H9 (cell line): ENCODE measurements at regions not wholly inside any gene's neighbourhood (a gene's known extent, or its start where the extent isn't known, plus 50 kb on each side); places are given as distances from the start of the nearest gene placed in this dataset.

Source experiments
- DNase-seq: peaks from one replicate; pipeline ENCODE4 v3.0.0-alpha.2; 2017
- H2AFZ ChIP-seq: one replicate; pipeline ENCODE4 v1.6.1; 2013; ENCODE audit warnings: mild to moderate bottlenecking, low read length, control low read depth, moderate library complexity
- H2AK5ac ChIP-seq: 2 replicates; pipeline ENCODE4 v1.6.1; 2013; ENCODE audit warnings: low read length, control low read depth, mixed read lengths; ENCODE audit not compliant: insufficient read length
- H2BK120ac ChIP-seq: one replicate; pipeline ENCODE4 v1.6.1; 2013; ENCODE audit warnings: low read depth, mild to moderate bottlenecking, low read length, control low read depth, inconsistent platforms; ENCODE audit not compliant: poor library complexity, severe bottlenecking
- H2BK12ac ChIP-seq: 2 replicates; pipeline ENCODE4 v1.6.1; 2013; ENCODE audit warnings: low read length, control low read depth, mixed read lengths, low read depth; ENCODE audit not compliant: insufficient read length
- H2BK15ac ChIP-seq: 2 replicates; pipeline ENCODE4 v1.6.1; 2013; ENCODE audit warnings: low read depth, low read length, control low read depth
- H2BK20ac ChIP-seq: one replicate; pipeline ENCODE4 v1.6.1; 2013; ENCODE audit warnings: low read depth, mild to moderate bottlenecking, low read length, control low read depth, inconsistent platforms; ENCODE audit not compliant: poor library complexity, severe bottlenecking
- H2BK5ac ChIP-seq: 2 replicates; pipeline ENCODE4 v1.6.1; 2013; ENCODE audit warnings: low read length, control low read depth, mixed read lengths; ENCODE audit not compliant: insufficient read length
- H3K14ac ChIP-seq: 2 replicates; pipeline ENCODE4 v1.6.1; 2013; ENCODE audit warnings: low read length, control low read depth; ENCODE audit not compliant: insufficient read depth
- H3K18ac ChIP-seq: 2 replicates; pipeline ENCODE4 v1.6.1; 2013; ENCODE audit warnings: low read depth, mild to moderate bottlenecking, mixed read lengths, low read length, control low read depth; ENCODE audit not compliant: insufficient read length
- H3K23ac ChIP-seq: 2 replicates; pipeline ENCODE4 v1.6.1; 2013; ENCODE audit warnings: low read length, control low read depth, mixed read lengths, low read depth; ENCODE audit not compliant: insufficient read length
- H3K23me2 ChIP-seq: 2 replicates; pipeline ENCODE4 v1.6.1; 2013; ENCODE audit warnings: low read depth, mild to moderate bottlenecking, mixed read lengths, low read length, control low read depth; ENCODE audit not compliant: insufficient read length, poor library complexity, severe bottlenecking
- H3K27ac ChIP-seq: 2 replicates; pipeline ENCODE4 v1.5.1; 2013; ENCODE audit warnings: low read length, control low read depth, mixed read lengths, low read depth; ENCODE audit not compliant: insufficient read length
- H3K27me3 ChIP-seq: 2 replicates; pipeline ENCODE4 v1.6.1; 2013; ENCODE audit warnings: low read length, control low read depth, inconsistent platforms; ENCODE audit not compliant: insufficient read depth
- H3K4ac ChIP-seq: 2 replicates; pipeline ENCODE4 v1.6.1; 2013; ENCODE audit warnings: low read depth, mild to moderate bottlenecking, control low read depth, inconsistent platforms, low read length, moderate library complexity
- H3K4me1 ChIP-seq: 2 replicates; pipeline ENCODE4 v1.6.1; 2013; ENCODE audit warnings: low read length, control low read depth, inconsistent platforms; ENCODE audit not compliant: insufficient read depth
- H3K4me2 ChIP-seq: 2 replicates; pipeline ENCODE4 v1.6.1; 2013; ENCODE audit warnings: low read length, control low read depth, mixed read lengths; ENCODE audit not compliant: insufficient read length, insufficient read depth
- H3K56ac ChIP-seq: 2 replicates; pipeline ENCODE4 v1.6.1; 2013; ENCODE audit warnings: low read depth, mild to moderate bottlenecking, mixed read lengths, low read length, control low read depth; ENCODE audit not compliant: insufficient read length
- H3K79me1 ChIP-seq: 2 replicates; pipeline ENCODE4 v1.6.1; 2013; ENCODE audit warnings: low read depth, mild to moderate bottlenecking, moderate library complexity, low read length, control low read depth, inconsistent platforms; ENCODE audit not compliant: insufficient read depth, poor library complexity, severe bottlenecking
- H3K79me2 ChIP-seq: 2 replicates; pipeline ENCODE4 v1.6.1; 2013; ENCODE audit warnings: low read length, control low read depth, inconsistent platforms; ENCODE audit not compliant: insufficient read depth
- H3K9ac ChIP-seq: 2 replicates; pipeline ENCODE4 v1.6.1; 2013; ENCODE audit warnings: low read length, control low read depth, mixed read lengths; ENCODE audit not compliant: insufficient read length; ENCODE audit errors: extremely low read depth
- H3K9me3 ChIP-seq: one replicate; pipeline ENCODE4 v1.6.1; 2013; ENCODE audit warnings: low read depth, low read length, inconsistent platforms; ENCODE audit not compliant: control insufficient read depth
- H3T11ph ChIP-seq: one replicate; pipeline ENCODE4 v1.6.1; 2013; ENCODE audit warnings: mild to moderate bottlenecking, low read length, control low read depth, inconsistent platforms
- H4K20me1 ChIP-seq: one replicate; pipeline ENCODE4 v1.6.1; 2013; ENCODE audit not compliant: control insufficient read depth, insufficient read length, insufficient read depth
- H4K5ac ChIP-seq: 2 replicates; pipeline ENCODE4 v1.6.1; 2013; ENCODE audit warnings: low read depth, mild to moderate bottlenecking, mixed read lengths, low read length, control low read depth; ENCODE audit not compliant: insufficient read length
- H4K8ac ChIP-seq: replicated peaks from 2 replicates; pipeline ENCODE4 v1.6.1; 2013; ENCODE audit warnings: low read length, control low read depth, mixed read lengths, low read depth; ENCODE audit not compliant: insufficient read length
- H4K91ac ChIP-seq: 2 replicates; pipeline ENCODE4 v1.6.1; 2013; ENCODE audit warnings: low read depth, mild to moderate bottlenecking, moderate library complexity, mixed read lengths, low read length, control low read depth; ENCODE audit not compliant: insufficient read length
- H3K27ac Mint-ChIP-seq, 3 experiments: 2 replicates in 2 of 3; 3 replicates in 1 of 3; pipeline ENCODE4 v1.8.0; 2020 to 2021; ENCODE audit warnings: mixed read lengths in 3 of 3, mild to moderate bottlenecking in 1 of 3, moderate library complexity in 1 of 3
- H3K27me3 Mint-ChIP-seq: 2 replicates; pipeline ENCODE4 v1.8.0; 2021; ENCODE audit warnings: low read depth, mild to moderate bottlenecking, moderate library complexity, mixed read lengths
- H3K36me3 Mint-ChIP-seq, 3 experiments: 2 replicates in 2 of 3; 3 replicates in 1 of 3; pipeline ENCODE4 v1.8.0; 2020 to 2021; ENCODE audit warnings: low read depth in 3 of 3, mixed read lengths in 3 of 3; ENCODE audit not compliant: insufficient read depth in 1 of 3
- H3K4me1 Mint-ChIP-seq, 2 experiments: 2 replicates each; pipeline ENCODE4 v1.8.0; 2020; ENCODE audit warnings: mixed read lengths in 2 of 2
- H3K4me3 Mint-ChIP-seq, 2 experiments: 2 replicates in 1 of 2; 3 replicates in 1 of 2; pipeline ENCODE4 v1.8.0; 2020 to 2021; ENCODE audit warnings: mild to moderate bottlenecking in 2 of 2, mixed read lengths in 2 of 2, moderate library complexity in 1 of 2
- H3K9me3 Mint-ChIP-seq, 2 experiments: 2 replicates in 1 of 2; 3 replicates in 1 of 2; pipeline ENCODE4 v1.8.0; 2020; ENCODE audit warnings: mild to moderate bottlenecking in 2 of 2, mixed read lengths in 2 of 2, moderate library complexity in 1 of 2
- WGBS: extraction: QIAGEN DNeasy Blood & Tissue Kit; methylation state at CpG from one replicate; pipeline ENCODE4 v1.1.7; 2013; ENCODE audit warnings: missing lambda C conversion rate, low lambda C conversion rate, mixed read lengths; ENCODE audit not compliant: insufficient read length; ENCODE audit errors: extremely low coverage; 5-methylcytosine and 5-hydroxymethylcytosine counted together
- TF ChIP-seq, protein P1 (sequence below): fragments of 200-600 bp; sonication (generic); conservative IDR thresholded peaks from 3 replicates; pipeline ENCODE4 v1.8.0; 2021; ENCODE audit warnings: antibody characterized with exemption, mild to moderate bottlenecking

- Histone ChIP-seq H3K79me1 (no peaks in the 10 kb centered on the region), H3K9ac (no peak overlapping the region), H2BK5ac (no peak overlapping the region), H2AK5ac (no peak overlapping the region), H4K5ac (no peak overlapping the region), H3K56ac (no peak overlapping the region), H3K27me3 (no peaks in the 10 kb centered on the region), H4K91ac (no peak overlapping the region), H3K79me2 (no peaks in the 10 kb centered on the region), H4K8ac (no peak overlapping the region), H2AFZ (no peak overlapping the region), H3K4me2 (no peak overlapping the region), H3K9me3 (no peaks in the 10 kb centered on the region), H3K23ac (no peak overlapping the region), H2BK15ac (no peak overlapping the region), H4K20me1 (no peaks in the 10 kb centered on the region), H3K4ac (no peak overlapping the region), H3K4me1 (no peaks in the 10 kb centered on the region), H2BK120ac (no peak overlapping the region), H3K27ac (no peak overlapping the region), H3K18ac (no peak overlapping the region), H3T11ph (no peak overlapping the region), H3K23me2 (no peaks in the 10 kb centered on the region), H3K14ac (no peak overlapping the region), H2BK20ac (no peak overlapping the region), H2BK12ac (no peak overlapping the region)
- no peak for DNase-seq
- peaks cover 3 to 18% of the 10 kb centered on the region in 2 experiments for H3K4me1 Mint-ChIP-seq
- H3K27ac Mint-ChIP-seq, result no peak overlapping the region
- H3K9me3 Mint-ChIP-seq, result peaks cover 0 to 2% of the 10 kb centered on the region in 2 experiments; a peak in 1 of 5 replicates
- H3K36me3 Mint-ChIP-seq, result no peaks in the 10 kb centered on the region; a peak in 1 of 7 replicates
- TF ChIP-seq, protein P1, sequence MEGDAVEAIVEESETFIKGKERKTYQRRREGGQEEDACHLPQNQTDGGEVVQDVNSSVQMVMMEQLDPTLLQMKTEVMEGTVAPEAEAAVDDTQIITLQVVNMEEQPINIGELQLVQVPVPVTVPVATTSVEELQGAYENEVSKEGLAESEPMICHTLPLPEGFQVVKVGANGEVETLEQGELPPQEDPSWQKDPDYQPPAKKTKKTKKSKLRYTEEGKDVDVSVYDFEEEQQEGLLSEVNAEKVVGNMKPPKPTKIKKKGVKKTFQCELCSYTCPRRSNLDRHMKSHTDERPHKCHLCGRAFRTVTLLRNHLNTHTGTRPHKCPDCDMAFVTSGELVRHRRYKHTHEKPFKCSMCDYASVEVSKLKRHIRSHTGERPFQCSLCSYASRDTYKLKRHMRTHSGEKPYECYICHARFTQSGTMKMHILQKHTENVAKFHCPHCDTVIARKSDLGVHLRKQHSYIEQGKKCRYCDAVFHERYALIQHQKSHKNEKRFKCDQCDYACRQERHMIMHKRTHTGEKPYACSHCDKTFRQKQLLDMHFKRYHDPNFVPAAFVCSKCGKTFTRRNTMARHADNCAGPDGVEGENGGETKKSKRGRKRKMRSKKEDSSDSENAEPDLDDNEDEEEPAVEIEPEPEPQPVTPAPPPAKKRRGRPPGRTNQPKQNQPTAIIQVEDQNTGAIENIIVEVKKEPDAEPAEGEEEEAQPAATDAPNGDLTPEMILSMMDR, result no peak
- H3K27me3 Mint-ChIP-seq, result peaks cover 2% of the 10 kb centered on the region
- no peak overlapping the region for H3K4me3 Mint-ChIP-seq
- WGBS, result no CpG with 5 or more reads among the region's 6 CpGs
These were observed 80.1 kb upstream of the ADGRE5 start for GRCh38 chr19:14301150-14301549.
